OCI-LY1 (cell line): ENCODE measurements at regions not wholly inside any gene's neighbourhood (a gene's known extent, or its start where the extent isn't known, plus 50 kb on each side); places are given as distances from the start of the nearest gene placed in this dataset.

Source experiments
- H2AFZ ChIP-seq: fragments of 200-600 bp; sonication (generic), shearing (Covaris generic); 2 replicates; pipeline ENCODE4 v1.6.0; 2014; ENCODE audit warnings: antibody characterized with exemption, mild to moderate bottlenecking, low read length
- H3F3A ChIP-seq: fragments of 200-600 bp; sonication (generic), shearing (Covaris generic); 2 replicates; pipeline ENCODE4 v1.6.0; 2014; ENCODE audit warnings: mild to moderate bottlenecking, antibody characterized with exemption, low read length, moderate library complexity; ENCODE audit not compliant: insufficient read depth
- H3K27ac ChIP-seq: fragments of 200-600 bp; sonication (generic); 2 replicates; pipeline ENCODE4 v1.5.1; 2014; ENCODE audit warnings: low read length, mixed run types, mild to moderate bottlenecking, low read depth; ENCODE audit not compliant: poor library complexity, severe bottlenecking
- H3K27me3 ChIP-seq: fragments of 200-600 bp; sonication (generic); 2 replicates; pipeline ENCODE4 v1.6.0; 2014; ENCODE audit warnings: antibody characterized with exemption, mild to moderate bottlenecking, low read length, moderate library complexity; ENCODE audit not compliant: insufficient read depth
- H3K36me3 ChIP-seq: fragments of 200-600 bp; sonication (generic); 2 replicates; pipeline ENCODE4 v1.6.1; 2014; ENCODE audit warnings: mild to moderate bottlenecking, antibody characterized with exemption, low read length, moderate library complexity, mixed read lengths; ENCODE audit not compliant: insufficient read depth
- H3K4me1 ChIP-seq: fragments of 200-600 bp; sonication (generic); 2 replicates; pipeline ENCODE4 v1.5.1; 2014; ENCODE audit warnings: mild to moderate bottlenecking, low read length, moderate library complexity; ENCODE audit not compliant: insufficient read depth, severe bottlenecking
- H3K4me2 ChIP-seq: fragments of 200-600 bp; sonication (generic), shearing (Covaris generic); 2 replicates; pipeline ENCODE4 v1.6.1; 2014; ENCODE audit warnings: low read length
- H3K4me3 ChIP-seq: fragments of 200-600 bp; sonication (generic); 2 replicates; pipeline ENCODE4 v1.5.1; 2014; ENCODE audit warnings: low read length, low read depth, mild to moderate bottlenecking, mixed read lengths; ENCODE audit not compliant: poor library complexity, severe bottlenecking
- H3K79me2 ChIP-seq: fragments of 200-600 bp; shearing (Covaris generic); 2 replicates; pipeline ENCODE4 v1.6.1; 2016; ENCODE audit warnings: mixed run types, low read length, mixed read lengths; ENCODE audit not compliant: insufficient read depth
- H3K9ac ChIP-seq: fragments of 200-600 bp; sonication (generic), shearing (Covaris generic); 2 replicates; pipeline ENCODE4 v1.6.1; 2014; ENCODE audit warnings: mild to moderate bottlenecking, low read length, mixed read lengths
- H3K9me2 ChIP-seq: fragments of 200-600 bp; sonication (generic), shearing (Covaris generic); 2 replicates; pipeline ENCODE4 v1.6.1; 2014; ENCODE audit warnings: low read depth, mild to moderate bottlenecking, low read length, mixed read lengths
- H3K9me3 ChIP-seq: fragments of 200-600 bp; shearing (Covaris generic); 2 replicates; pipeline ENCODE4 v1.6.1; 2014; ENCODE audit warnings: low read length, mixed read lengths
- H4K20me1 ChIP-seq: fragments of 200-600 bp; sonication (generic), shearing (Covaris generic); 2 replicates; pipeline ENCODE4 v1.6.0; 2016; ENCODE audit warnings: mild to moderate bottlenecking, low read length; ENCODE audit not compliant: insufficient read depth
- CTCF ChIP-seq: fragments of 200-600 bp; sonication (generic), shearing (Covaris generic); IDR thresholded peaks from 2 replicates; pipeline ENCODE4 v1.5.1; 2017; ENCODE audit warnings: mild to moderate bottlenecking, antibody characterized with exemption, low read length, moderate library complexity, mixed read lengths
- EZH2 ChIP-seq: fragments of 200-600 bp; sonication (generic), shearing (Covaris generic); IDR thresholded peaks from 2 replicates; pipeline ENCODE4 v1.8.0; 2017; ENCODE audit warnings: borderline replicate concordance, mixed run types, mild to moderate bottlenecking, antibody characterized with exemption, low read length, moderate library complexity, mixed read lengths

DNA sequence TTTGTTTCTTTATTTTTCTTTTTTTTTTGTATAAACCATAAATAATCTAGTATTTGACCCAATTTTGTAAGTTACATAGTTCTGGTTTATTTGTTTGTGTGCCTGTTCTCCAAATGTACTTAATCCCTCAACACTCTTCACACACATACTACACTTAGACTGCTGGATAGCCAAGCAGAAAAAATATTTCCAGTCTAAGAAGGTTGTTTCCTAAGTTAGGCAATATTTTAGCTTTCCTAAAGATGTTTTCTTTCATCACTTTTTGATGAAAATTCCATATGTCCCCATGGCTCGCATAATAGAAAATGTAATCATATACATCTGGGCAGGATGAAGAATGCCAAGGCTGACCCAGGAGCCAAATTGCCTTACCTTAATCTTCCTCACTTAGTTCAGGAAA is 105.3 kb downstream of the PPP1R3A start:
- Histone ChIP-seq H3K4me3 (no peak overlapping the region), H3K9me3 (no peaks in the 10 kb centered on the region), H2AFZ (no peak overlapping the region), H3K9ac (no peak overlapping the region), H3K36me3 (no peaks in the 10 kb centered on the region), H3K9me2 (no peaks in the 10 kb centered on the region), H3K27ac (no peak overlapping the region), H3K79me2 (no peaks in the 10 kb centered on the region), H3F3A (no peaks in the 10 kb centered on the region), H4K20me1 (no peaks in the 10 kb centered on the region), H3K4me1 (no peaks in the 10 kb centered on the region), H3K4me2 (no peak overlapping the region), H3K27me3 (no peaks in the 10 kb centered on the region)
- no peak for TF ChIP-seq CTCF
- TF ChIP-seq EZH2: no peak

GRCh38 chr7:113812591-113813255 is 106.1 kb downstream of the PPP1R3A start:
- H3F3A ChIP-seq: no peaks in the 10 kb centered on the region
- H3K9ac ChIP-seq: no peak overlapping the region
- no peak for TF ChIP-seq CTCF
- TF ChIP-seq EZH2: no peak
- no peak overlapping the region for H3K27ac ChIP-seq
- H3K36me3 ChIP-seq: no peaks in the 10 kb centered on the region
- H3K9me2 ChIP-seq: no peaks in the 10 kb centered on the region
- no peaks in the 10 kb centered on the region for H4K20me1 ChIP-seq
- H3K4me3 ChIP-seq: no peak overlapping the region
- no peak overlapping the region for H3K4me2 ChIP-seq
- no peaks in the 10 kb centered on the region for H3K79me2 ChIP-seq
- H3K27me3 ChIP-seq: no peaks in the 10 kb centered on the region
- no peaks in the 10 kb centered on the region for H3K4me1 ChIP-seq
- no peak overlapping the region for H2AFZ ChIP-seq
- no peaks in the 10 kb centered on the region for H3K9me3 ChIP-seq

DNA sequence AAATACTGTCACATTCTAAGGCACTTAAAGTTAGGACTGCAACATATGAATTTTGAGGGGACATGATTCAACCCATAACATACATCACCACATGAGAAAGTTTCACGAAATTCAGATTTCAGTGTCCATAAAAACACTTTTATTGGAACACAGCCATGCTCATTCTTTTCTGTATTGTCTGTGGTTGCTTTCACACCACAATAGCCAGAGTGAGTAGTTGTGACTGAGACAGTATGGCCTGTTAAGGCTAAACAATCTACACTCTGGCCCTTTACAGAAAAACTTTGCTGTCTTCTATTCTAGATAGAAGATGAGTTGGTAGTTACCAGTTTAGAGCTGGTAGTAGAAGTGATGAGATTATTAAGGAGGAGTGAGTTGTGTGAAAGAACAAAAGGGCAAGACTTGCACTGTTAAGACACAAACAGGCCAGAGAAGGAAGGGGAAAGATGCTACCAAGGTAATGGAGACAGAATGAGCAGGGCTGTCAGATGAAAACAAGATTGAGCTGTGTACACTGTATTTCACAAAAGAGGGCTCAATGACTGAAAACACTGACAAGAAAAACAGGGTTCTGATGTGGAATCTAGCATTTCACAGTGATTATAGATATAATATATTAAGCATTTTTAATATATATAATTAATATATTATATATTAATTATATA is 108.6 kb downstream of the PPP1R3A start:
- Histone ChIP-seq H3K4me3 (no peak overlapping the region), H3K9me2 (no peaks in the 10 kb centered on the region)
- TF ChIP-seq CTCF: no peak
- TF ChIP-seq EZH2: no peak

More for the DNA sequence above, 108.6 kb downstream of the PPP1R3A start:
- no peak overlapping the region for H3K9ac ChIP-seq
- no peaks in the 10 kb centered on the region for H3K79me2 ChIP-seq
- no peaks in the 10 kb centered on the region for H3K4me1 ChIP-seq
- H3K36me3 ChIP-seq: no peaks in the 10 kb centered on the region
- no peaks in the 10 kb centered on the region for H4K20me1 ChIP-seq
- H3F3A ChIP-seq: no peaks in the 10 kb centered on the region
- no peak overlapping the region for H3K4me2 ChIP-seq
- no peaks in the 10 kb centered on the region for H3K9me3 ChIP-seq
- H3K27me3 ChIP-seq: no peaks in the 10 kb centered on the region
- no peak overlapping the region for H2AFZ ChIP-seq
- no peak overlapping the region for H3K27ac ChIP-seq
